ENCODE measurements at regions not wholly inside any gene's neighbourhood (a gene's known extent, or its start where the extent isn't known, plus 50 kb on each side); places are given as distances from the start of the nearest gene placed in this dataset.

- Histone ChIP-seq H3K4me3 (ENCODE audit: low read depth, low read length) (no peak overlapping the region), H3K4me1 (ENCODE audit: control insufficient read depth, insufficient read depth, low read length, poor library complexity, severe bottlenecking) (no peaks in the 10 kb centered on the region), H3K27ac (ENCODE audit: insufficient read depth, low read length, poor library complexity, severe bottlenecking) (no peak overlapping the region), H3K36me3 (ENCODE audit: control insufficient read depth, insufficient read depth, low read length) (no peaks in the 10 kb centered on the region), H3K27me3 (ENCODE audit: control insufficient read depth, insufficient read depth, low read length) (no peaks in the 10 kb centered on the region), H3K9me3 (ENCODE audit: control insufficient read depth in 2 of 2, low read length in 2 of 2) (peaks cover 0 to 3% of the 10 kb centered on the region in 2 experiments)
- H3K9me3 Mint-ChIP-seq = peaks cover 0 to 13% (median 7%) of the 10 kb centered on the region in 7 donors
- DNase-seq = peak in 1 of 3 donors; percentile 8
- no peaks in the 10 kb centered on the region for H3K4me1 Mint-ChIP-seq
- no peak for ATAC-seq (ENCODE audit: low read depth in 2 of 2)
- H3K36me3 Mint-ChIP-seq = no peaks in the 10 kb centered on the region
- no peak overlapping the region for H3K27ac Mint-ChIP-seq
- H3K4me3 Mint-ChIP-seq = no peak overlapping the region
- H3K27me3 Mint-ChIP-seq = no peaks in the 10 kb centered on the region
Observed at GRCh38 chr16:76946879-76947278, 244.1 kb upstream of the MON1B start.

GRCh38 chr16:76947749-76948148 is 243.2 kb upstream of the MON1B start:
- DNase-seq (no peak), ATAC-seq (ENCODE audit: low read depth in 2 of 2) (no peak)
- Histone ChIP-seq H3K4me1 (ENCODE audit: control insufficient read depth, insufficient read depth, low read length, poor library complexity, severe bottlenecking) (no peaks in the 10 kb centered on the region), H3K27me3 (ENCODE audit: control insufficient read depth, insufficient read depth, low read length) (no peaks in the 10 kb centered on the region), H3K4me3 (ENCODE audit: low read depth, low read length) (no peak overlapping the region), H3K9me3 (ENCODE audit: control insufficient read depth in 2 of 2, low read length in 2 of 2) (peaks cover 0 to 3% of the 10 kb centered on the region in 2 experiments), H3K27ac (ENCODE audit: insufficient read depth, low read length, poor library complexity, severe bottlenecking) (no peak overlapping the region), H3K36me3 (ENCODE audit: control insufficient read depth, insufficient read depth, low read length) (no peaks in the 10 kb centered on the region)
- H3K27ac Mint-ChIP-seq = no peak overlapping the region
- H3K27me3 Mint-ChIP-seq = no peaks in the 10 kb centered on the region
- no peaks in the 10 kb centered on the region for H3K36me3 Mint-ChIP-seq
- H3K9me3 Mint-ChIP-seq = peaks cover 0 to 13% (median 7%) of the 10 kb centered on the region in 7 donors
- no peak overlapping the region for H3K4me3 Mint-ChIP-seq
- no peaks in the 10 kb centered on the region for H3K4me1 Mint-ChIP-seq

DNA sequence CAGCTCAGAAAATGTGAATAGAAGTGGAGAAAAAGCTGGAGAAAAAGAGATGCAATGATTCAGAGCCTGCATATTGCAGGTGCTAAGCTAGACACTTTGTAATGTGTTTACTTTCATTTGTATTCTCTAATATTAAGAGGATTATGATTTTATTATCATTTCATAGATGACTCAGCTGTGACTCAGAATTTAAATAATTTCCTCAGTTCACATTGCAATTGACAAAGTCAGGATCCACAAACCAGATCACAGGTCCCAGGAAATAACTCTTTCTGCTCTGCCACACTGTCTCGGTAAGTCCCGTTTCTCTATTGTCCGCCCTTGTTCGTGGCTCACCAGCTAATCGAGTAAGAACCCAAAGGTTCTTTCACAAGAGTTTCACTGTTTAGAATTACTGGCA is 235.4 kb upstream of the MON1B start:
- Mint-ChIP-seq H3K27me3 (no peaks in the 10 kb centered on the region), H3K4me3 (no peak overlapping the region), H3K4me1 (no peaks in the 10 kb centered on the region), H3K27ac (no peak overlapping the region), H3K36me3 (no peaks in the 10 kb centered on the region), H3K9me3 (peaks cover 0 to 16% (median 4%) of the 10 kb centered on the region in 7 donors)
- no peaks in the 10 kb centered on the region for H3K4me1 ChIP-seq (ENCODE audit: control insufficient read depth, insufficient read depth, low read length, poor library complexity, severe bottlenecking)
- DNase-seq = no peak
- no peaks in the 10 kb centered on the region for H3K36me3 ChIP-seq (ENCODE audit: control insufficient read depth, insufficient read depth, low read length)
- H3K27ac ChIP-seq (ENCODE audit: insufficient read depth, low read length, poor library complexity, severe bottlenecking) = no peak overlapping the region
- no peaks in the 10 kb centered on the region for H3K9me3 ChIP-seq (ENCODE audit: control insufficient read depth in 2 of 2, low read length in 2 of 2)
- no peaks in the 10 kb centered on the region for H3K27me3 ChIP-seq (ENCODE audit: control insufficient read depth, insufficient read depth, low read length)
- H3K4me3 ChIP-seq (ENCODE audit: low read depth, low read length) = no peak overlapping the region
- ATAC-seq (ENCODE audit: low read depth in 2 of 2) = no peak

GRCh38 chr16:76956394-76956793 is 234.6 kb upstream of the MON1B start:
- Histone ChIP-seq H3K27ac (ENCODE audit: insufficient read depth, low read length, poor library complexity, severe bottlenecking) (no peak overlapping the region), H3K4me1 (ENCODE audit: control insufficient read depth, insufficient read depth, low read length, poor library complexity, severe bottlenecking) (no peaks in the 10 kb centered on the region), H3K36me3 (ENCODE audit: control insufficient read depth, insufficient read depth, low read length) (no peaks in the 10 kb centered on the region), H3K4me3 (ENCODE audit: low read depth, low read length) (no peak overlapping the region), H3K27me3 (ENCODE audit: control insufficient read depth, insufficient read depth, low read length) (no peaks in the 10 kb centered on the region), H3K9me3 (ENCODE audit: control insufficient read depth in 2 of 2, low read length in 2 of 2) (no peaks in the 10 kb centered on the region)
- H3K4me1 Mint-ChIP-seq = no peaks in the 10 kb centered on the region
- DNase-seq = no peak
- H3K9me3 Mint-ChIP-seq = peaks cover 0 to 13% (median 2%) of the 10 kb centered on the region in 7 donors
- no peaks in the 10 kb centered on the region for H3K27me3 Mint-ChIP-seq
- no peak for ATAC-seq (ENCODE audit: low read depth in 2 of 2)
- no peak overlapping the region for H3K27ac Mint-ChIP-seq
- H3K4me3 Mint-ChIP-seq = no peak overlapping the region
- no peaks in the 10 kb centered on the region for H3K36me3 Mint-ChIP-seq

DNA sequence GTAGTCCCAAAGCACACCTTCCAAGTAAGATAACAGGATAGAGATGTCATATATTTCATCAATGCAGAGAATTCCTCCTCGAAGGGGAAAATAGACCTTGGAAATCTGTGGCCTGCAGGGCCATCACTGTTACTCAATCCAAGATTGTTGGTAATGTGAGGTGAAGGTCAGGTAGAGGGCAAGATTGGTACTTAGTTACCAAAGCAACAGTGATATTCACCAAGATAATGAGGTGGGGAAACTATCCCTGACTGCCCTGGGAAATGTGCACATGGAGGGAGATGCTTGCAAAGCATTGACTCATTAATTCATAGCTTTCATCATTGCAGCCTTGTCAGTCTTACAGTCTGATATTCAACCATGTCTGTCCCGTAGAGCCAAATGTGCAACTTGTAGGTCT is 234.1 kb upstream of the MON1B start:
- Histone ChIP-seq H3K36me3 (ENCODE audit: control insufficient read depth, insufficient read depth, low read length) (no peaks in the 10 kb centered on the region), H3K4me1 (ENCODE audit: control insufficient read depth, insufficient read depth, low read length, poor library complexity, severe bottlenecking) (no peaks in the 10 kb centered on the region), H3K27ac (ENCODE audit: insufficient read depth, low read length, poor library complexity, severe bottlenecking) (no peak overlapping the region), H3K27me3 (ENCODE audit: control insufficient read depth, insufficient read depth, low read length) (no peaks in the 10 kb centered on the region), H3K4me3 (ENCODE audit: low read depth, low read length) (no peak overlapping the region), H3K9me3 (ENCODE audit: control insufficient read depth in 2 of 2, low read length in 2 of 2) (no peaks in the 10 kb centered on the region)
- H3K27me3 Mint-ChIP-seq = no peaks in the 10 kb centered on the region
- no peaks in the 10 kb centered on the region for H3K36me3 Mint-ChIP-seq
- H3K27ac Mint-ChIP-seq = no peak overlapping the region
- ATAC-seq (ENCODE audit: low read depth in 2 of 2) (no peak), DNase-seq (no peak)
- no peaks in the 10 kb centered on the region for H3K4me1 Mint-ChIP-seq
- H3K9me3 Mint-ChIP-seq = peaks cover 0 to 13% (median 2%) of the 10 kb centered on the region in 7 donors
- H3K4me3 Mint-ChIP-seq = no peak overlapping the region

- Mint-ChIP-seq H3K9me3 (peaks cover 0 to 13% (median 2%) of the 10 kb centered on the region in 7 donors), H3K4me1 (no peaks in the 10 kb centered on the region), H3K4me3 (no peak overlapping the region), H3K27ac (no peak overlapping the region), H3K27me3 (no peaks in the 10 kb centered on the region), H3K36me3 (no peaks in the 10 kb centered on the region)
- ATAC-seq (ENCODE audit: low read depth in 2 of 2) (no peak), DNase-seq (no peak)
- Histone ChIP-seq H3K4me3 (ENCODE audit: low read depth, low read length) (no peak overlapping the region), H3K27ac (ENCODE audit: insufficient read depth, low read length, poor library complexity, severe bottlenecking) (no peak overlapping the region), H3K27me3 (ENCODE audit: control insufficient read depth, insufficient read depth, low read length) (no peaks in the 10 kb centered on the region), H3K36me3 (ENCODE audit: control insufficient read depth, insufficient read depth, low read length) (no peaks in the 10 kb centered on the region), H3K9me3 (ENCODE audit: control insufficient read depth in 2 of 2, low read length in 2 of 2) (no peaks in the 10 kb centered on the region), H3K4me1 (ENCODE audit: control insufficient read depth, insufficient read depth, low read length, poor library complexity, severe bottlenecking) (no peaks in the 10 kb centered on the region)
Observed at GRCh38 chr16:76959166-76959565, 231.8 kb upstream of the MON1B start.

DNA sequence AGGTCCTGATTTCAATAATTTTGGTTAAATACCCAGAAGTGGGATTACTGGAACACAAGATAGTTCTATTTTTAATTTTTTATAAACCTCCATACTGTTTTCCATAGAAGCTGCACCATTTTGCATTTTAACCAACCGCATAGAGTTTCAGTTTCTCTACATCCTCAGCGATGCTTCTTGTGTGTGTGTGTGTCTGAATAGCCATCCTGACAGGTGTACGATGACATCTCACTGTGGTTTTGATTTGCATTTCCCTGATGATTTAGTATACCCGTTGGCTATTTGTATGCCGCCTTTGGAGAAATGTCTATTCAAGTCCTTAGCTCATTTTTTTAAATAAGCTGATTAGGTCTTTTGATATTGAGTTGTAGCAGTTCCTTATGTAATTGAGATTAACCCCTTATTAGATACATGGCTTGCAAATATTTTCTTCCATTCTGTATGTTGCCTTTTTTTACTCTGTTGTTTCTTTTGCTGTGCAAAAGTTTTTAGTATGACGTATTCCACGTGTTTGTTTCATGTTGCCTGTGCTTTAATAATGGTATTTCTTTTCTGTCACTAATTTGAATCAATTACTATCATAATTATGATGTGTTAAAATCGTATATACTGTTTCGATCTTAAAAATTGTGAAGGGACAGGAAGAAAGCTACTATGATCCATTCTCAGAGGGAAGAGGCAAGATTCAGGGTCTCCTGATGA is 227.2 kb upstream of the MON1B start:
- H3K27ac Mint-ChIP-seq = no peak overlapping the region
- H3K9me3 Mint-ChIP-seq = peaks cover 0 to 13% (median 0%) of the 10 kb centered on the region in 7 donors
- Histone ChIP-seq H3K36me3 (ENCODE audit: control insufficient read depth, insufficient read depth, low read length) (no peaks in the 10 kb centered on the region), H3K4me1 (ENCODE audit: control insufficient read depth, insufficient read depth, low read length, poor library complexity, severe bottlenecking) (no peaks in the 10 kb centered on the region), H3K4me3 (ENCODE audit: low read depth, low read length) (no peak overlapping the region), H3K9me3 (ENCODE audit: control insufficient read depth in 2 of 2, low read length in 2 of 2) (peaks cover 0 to 1% of the 10 kb centered on the region in 2 experiments), H3K27ac (ENCODE audit: insufficient read depth, low read length, poor library complexity, severe bottlenecking) (no peak overlapping the region), H3K27me3 (ENCODE audit: control insufficient read depth, insufficient read depth, low read length) (no peaks in the 10 kb centered on the region)
- DNase-seq (no peak), ATAC-seq (ENCODE audit: low read depth in 2 of 2) (no peak)
- no peaks in the 10 kb centered on the region for H3K36me3 Mint-ChIP-seq
- no peak overlapping the region for H3K4me3 Mint-ChIP-seq
- no peaks in the 10 kb centered on the region for H3K27me3 Mint-ChIP-seq
- no peaks in the 10 kb centered on the region for H3K4me1 Mint-ChIP-seq

DNA sequence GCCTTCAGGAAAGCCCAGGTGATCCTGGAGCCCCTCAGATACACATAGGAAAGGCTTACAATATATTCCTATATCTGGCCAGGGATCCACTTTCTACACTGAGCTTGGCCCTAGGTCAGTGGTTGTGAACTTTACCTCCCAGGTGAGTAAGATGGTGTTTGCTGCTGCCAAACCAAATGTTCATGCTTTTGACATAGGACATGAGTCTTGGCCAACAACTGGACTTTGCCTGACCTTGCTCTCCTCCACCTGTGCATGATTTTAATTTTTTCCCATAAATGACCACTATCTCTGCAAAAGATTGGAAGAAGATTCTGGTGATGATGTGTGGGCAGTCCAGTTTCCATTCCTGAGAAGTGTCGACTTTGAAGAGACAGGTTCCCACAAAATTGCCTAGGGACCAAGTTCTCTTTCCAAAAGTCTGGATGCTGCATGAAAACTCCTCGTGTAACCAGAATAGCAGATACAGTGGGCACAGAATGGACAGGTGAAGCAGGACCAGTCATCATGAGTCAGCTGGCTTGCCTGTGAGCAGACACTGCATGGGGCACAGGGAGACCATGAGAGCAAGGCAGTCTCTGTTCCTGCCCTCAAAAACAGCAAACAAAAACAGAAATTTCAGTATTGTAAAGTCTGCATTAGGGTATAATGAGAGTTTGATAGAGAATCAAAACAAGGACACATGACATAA is 226.4 kb upstream of the MON1B start:
- Mint-ChIP-seq H3K27ac (no peak overlapping the region), H3K4me1 (no peaks in the 10 kb centered on the region), H3K36me3 (no peaks in the 10 kb centered on the region), H3K9me3 (peaks cover 0 to 9% (median 0%) of the 10 kb centered on the region in 7 donors), H3K4me3 (no peak overlapping the region), H3K27me3 (no peaks in the 10 kb centered on the region)
- H3K27me3 ChIP-seq (ENCODE audit: control insufficient read depth, insufficient read depth, low read length) = no peaks in the 10 kb centered on the region
- H3K4me1 ChIP-seq (ENCODE audit: control insufficient read depth, insufficient read depth, low read length, poor library complexity, severe bottlenecking) = no peaks in the 10 kb centered on the region
- no peak overlapping the region for H3K4me3 ChIP-seq (ENCODE audit: low read depth, low read length)
- H3K36me3 ChIP-seq (ENCODE audit: control insufficient read depth, insufficient read depth, low read length) = no peaks in the 10 kb centered on the region
- DNase-seq (no peak), ATAC-seq (ENCODE audit: low read depth in 2 of 2) (no peak)
- H3K27ac ChIP-seq (ENCODE audit: insufficient read depth, low read length, poor library complexity, severe bottlenecking) = no peak overlapping the region
- peaks cover 0 to 1% of the 10 kb centered on the region in 2 experiments for H3K9me3 ChIP-seq (ENCODE audit: control insufficient read depth in 2 of 2, low read length in 2 of 2)

Data from CD4-positive, CD25-positive, alpha-beta regulatory T cell (primary cell).